Fibroblast of skin of left quadriceps (primary cell): ENCODE measurements at regions not wholly inside any gene's neighbourhood (a gene's known extent, or its start where the extent isn't known, plus 50 kb on each side); places are given as distances from the start of the nearest gene placed in this dataset.
A peak's percentile ranks its signal among the peaks of the same experiment; 100 is the strongest.
"Not testable (repeated sequence)": the region's sequence is repeated elsewhere in the genome, so short reads cannot be mapped to it uniquely, and the experiment has no call there.

Source experiments
- DNase-seq, 2 experiments: peaks; one replicate each; pipeline ENCODE4 v3.0.0-alpha.2; 2013; ENCODE audit warnings: low read depth in 2 of 2

DNA sequence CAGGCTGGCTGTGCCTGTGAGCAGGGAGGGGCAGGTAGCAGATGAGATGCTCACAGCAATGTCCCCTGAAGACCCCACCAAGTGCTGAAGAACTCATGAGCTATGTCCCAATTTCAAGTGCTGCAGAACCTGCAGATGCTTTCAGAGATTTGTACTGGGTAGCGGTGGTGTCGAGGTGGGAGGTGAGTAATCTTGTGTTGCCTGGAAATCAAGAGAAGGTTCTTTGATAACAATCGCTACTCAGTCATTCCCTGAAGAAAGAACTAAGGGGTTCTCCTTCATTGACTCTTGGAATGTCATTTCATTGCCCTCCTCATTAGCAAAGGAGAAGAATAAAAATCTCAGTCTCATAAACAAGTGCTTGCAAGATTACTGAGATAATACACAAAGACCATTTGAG is 246.4 kb downstream of the EMX2 start:
- DNase-seq = no peak

DNA sequence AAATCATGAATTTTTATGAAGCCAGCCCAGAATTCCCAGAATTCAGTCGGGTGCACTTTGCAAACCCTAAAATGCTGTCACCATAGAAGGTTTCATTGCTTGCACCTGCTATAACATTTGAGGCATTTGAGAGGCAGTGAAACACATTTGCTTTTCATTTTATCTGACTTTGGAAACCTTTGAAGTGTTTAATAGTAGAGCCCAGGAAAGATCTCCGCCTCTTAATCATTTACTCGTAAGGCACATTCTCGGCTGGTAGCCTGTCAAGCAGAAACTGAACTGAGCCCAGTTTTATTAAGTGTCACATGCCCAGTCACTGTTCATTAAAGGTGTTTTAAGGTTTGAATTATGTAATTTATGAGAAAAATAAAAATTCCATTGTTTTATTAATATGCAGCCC is 247.6 kb downstream of the EMX2 start:
- DNase-seq = no peak

DNA sequence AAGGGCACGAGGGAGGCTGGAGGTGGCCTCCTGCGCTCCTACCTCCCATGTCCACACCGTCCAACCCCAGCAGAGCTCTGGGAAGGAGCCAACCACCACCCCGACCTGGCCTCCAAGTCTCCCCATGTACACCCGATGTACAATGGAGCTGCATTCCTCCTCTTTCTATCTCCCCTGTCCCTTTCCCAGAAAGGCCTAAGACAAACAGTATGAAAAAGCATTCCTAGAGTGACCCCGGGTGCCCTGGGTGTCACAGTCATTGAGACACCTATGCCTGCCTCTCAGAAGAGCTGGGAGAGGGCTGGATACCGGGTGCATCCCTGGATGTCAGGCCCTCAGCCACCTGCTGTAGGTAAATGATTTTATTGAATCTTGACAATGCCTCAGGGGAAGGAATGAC is 248.1 kb downstream of the EMX2 start:
- no peak for DNase-seq

DNA sequence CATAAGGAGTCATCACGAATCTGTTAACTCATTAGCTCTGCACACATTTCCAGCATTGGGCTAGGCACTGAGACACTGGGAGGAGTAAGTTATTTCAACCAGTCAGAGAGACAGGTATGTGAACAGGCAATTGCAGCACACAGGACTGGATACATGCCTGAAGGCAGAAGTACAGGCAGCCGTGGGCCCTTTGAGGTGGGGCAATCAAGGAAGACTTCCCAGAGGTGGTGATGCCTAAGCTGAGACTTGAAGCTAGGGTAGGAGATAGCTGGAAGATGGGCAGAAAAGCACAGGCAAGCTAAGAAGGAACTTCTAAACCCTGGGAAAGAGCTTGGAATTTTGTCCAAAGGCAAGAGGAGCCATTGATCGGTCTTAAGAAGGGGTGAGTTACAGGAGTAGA is 249.7 kb downstream of the EMX2 start:
- DNase-seq = no peak

DNA sequence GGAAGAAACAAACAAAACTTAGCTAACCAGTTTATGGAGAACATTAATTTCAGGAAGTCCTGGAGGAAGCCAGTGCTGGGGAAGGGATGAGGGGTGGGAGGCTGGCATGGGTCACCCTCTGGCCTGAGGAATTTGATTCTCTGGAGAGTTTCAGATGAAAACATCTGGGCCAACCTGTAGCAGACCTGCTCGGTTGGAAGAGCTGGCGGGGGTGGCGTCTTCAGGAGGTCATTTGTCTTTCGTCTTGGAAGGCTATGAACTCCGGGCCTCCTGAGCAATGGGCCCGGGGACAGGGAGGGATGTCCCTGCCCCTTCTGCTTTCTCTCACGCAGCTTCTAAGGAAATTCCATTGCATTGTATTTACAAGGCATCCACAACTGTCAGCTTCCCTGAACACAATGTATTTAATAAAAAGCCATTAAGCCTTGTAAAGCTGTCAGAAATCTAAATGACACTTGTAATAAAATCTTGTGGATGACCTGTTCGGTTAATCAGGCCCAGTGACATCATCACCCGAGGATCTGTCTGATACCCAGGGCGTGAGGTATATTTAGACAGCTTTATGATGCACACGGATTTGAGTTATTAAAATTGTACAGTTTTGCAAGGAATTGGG is 250.5 kb downstream of the RAB11FIP2 start:
- no peak for DNase-seq

DNA sequence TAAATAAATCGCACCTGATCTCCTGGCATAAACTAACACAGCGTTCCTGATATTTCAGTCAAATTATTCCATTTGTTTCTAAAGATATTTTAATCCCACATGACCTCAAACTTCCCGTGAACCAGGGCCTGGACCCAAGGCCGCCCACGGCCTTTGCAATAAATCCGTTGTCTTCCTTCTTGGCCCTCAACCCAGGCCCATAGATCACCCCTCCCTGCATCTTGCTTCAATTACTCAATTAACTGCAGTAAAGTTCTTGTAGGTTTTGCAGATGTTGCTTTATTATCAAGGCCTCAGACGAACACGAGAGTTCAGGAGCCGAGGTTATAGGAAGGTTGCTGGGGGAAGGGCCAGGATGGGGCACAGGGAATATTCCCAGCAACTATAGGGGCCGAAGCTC is 249.4 kb downstream of the RAB11FIP2 start:
- DNase-seq = no peak

DNA sequence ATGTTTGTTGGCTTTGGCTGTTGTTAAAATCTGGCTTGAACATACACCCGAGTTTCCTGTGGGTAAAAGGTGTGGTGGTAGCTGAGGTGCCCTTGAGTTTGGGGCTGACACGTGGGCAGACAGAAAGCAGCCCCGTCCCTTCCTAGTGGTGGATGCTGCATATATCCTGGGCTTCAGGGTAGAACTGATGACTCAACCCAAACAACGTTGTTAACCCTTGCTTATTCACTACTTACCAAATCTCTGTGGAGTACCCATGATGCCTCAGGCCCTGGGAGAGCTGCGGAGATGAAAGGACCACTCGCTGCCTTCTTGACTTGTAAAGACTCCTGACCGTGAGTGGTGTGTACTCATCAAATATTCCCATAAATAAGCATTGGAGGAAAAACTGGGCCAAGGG is 245.1 kb downstream of the RAB11FIP2 start:
- DNase-seq = no peak

GRCh38 chr10:117804470-117805011 is 242.2 kb downstream of the RAB11FIP2 start:
- no peak for DNase-seq

DNA sequence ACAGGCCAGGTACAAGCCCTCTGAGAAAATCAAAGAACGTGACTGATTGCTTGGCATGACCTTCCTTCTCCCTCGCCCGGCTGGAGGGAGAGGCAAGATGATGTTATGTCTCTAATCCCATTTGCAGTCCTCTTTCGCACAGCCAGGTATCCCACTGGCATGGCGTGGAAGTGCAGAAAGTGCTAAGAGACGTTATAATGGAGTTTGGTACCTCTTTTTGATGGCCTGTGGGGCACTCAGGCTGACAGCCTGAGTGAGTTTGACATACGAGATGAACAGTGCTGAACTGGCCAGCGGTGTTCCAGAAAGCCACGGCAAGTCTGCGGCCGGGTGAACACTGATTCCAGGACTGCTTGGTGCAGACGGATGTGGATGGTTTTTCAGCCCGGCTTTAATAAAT is 241.6 kb downstream of the RAB11FIP2 start:
- no peak for DNase-seq

- no peak for DNase-seq
Observed at GRCh38 chr10:117807441-117807840, 239.3 kb downstream of the RAB11FIP2 start.

GRCh38 chr10:117815816-117816215 is 230.9 kb downstream of the RAB11FIP2 start:
- not testable (repeated sequence) for DNase-seq

DNA sequence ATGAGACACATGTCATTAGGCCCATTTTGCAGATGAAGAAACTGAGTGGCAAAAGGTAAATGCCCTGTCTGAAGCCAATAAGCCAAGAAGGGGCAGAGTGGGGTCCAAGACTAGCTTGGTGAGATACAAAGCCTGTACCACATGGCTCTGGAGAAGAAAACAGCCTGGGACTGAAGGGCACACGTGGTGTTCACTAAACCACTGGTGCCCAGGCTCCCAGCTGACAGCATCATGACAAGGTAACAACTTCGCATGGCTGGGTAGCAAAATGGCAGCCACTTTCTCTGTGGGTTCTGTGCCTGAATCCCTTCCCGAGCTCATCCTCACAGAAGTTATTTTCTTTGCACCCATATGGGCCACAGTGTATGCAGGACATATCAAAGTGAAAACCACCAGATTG is 229.6 kb downstream of the RAB11FIP2 start:
- DNase-seq = no peak

DNA sequence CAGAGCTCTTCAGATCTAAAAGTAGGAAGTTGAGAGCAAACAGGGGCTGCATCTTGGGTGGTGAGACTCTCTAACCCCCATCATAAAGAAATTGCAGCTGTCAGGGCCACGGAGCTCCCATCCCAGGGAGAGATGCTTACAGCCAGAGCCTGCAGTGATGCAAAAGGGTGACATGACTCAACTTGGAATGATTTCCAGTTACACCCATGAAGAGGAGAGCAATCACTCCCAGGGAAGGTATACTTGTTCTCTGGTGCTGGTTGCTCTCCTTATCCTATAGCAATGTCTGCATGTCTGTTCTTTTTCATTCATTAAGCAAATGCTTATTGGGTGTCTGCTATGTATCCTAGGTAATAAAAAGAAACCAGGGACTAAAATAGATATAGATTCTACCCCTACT is 228.0 kb downstream of the RAB11FIP2 start:
- DNase-seq = no peak

GRCh38 chr10:117819304-117819703 is 227.4 kb downstream of the RAB11FIP2 start:
- DNase-seq = no peak

GRCh38 chr10:117823980-117824379 is 222.8 kb downstream of the RAB11FIP2 start:
- DNase-seq = no peak

- DNase-seq = no peak
Observed at GRCh38 chr10:117830205-117830604, 216.5 kb downstream of the RAB11FIP2 start.

- no peak for DNase-seq
Observed at GRCh38 chr10:117830787-117831212, 215.9 kb downstream of the RAB11FIP2 start.

GRCh38 chr10:117838500-117839498 is 207.9 kb downstream of the RAB11FIP2 start:
- DNase-seq = not testable (repeated sequence)

- DNase-seq = not testable (repeated sequence)
Observed at GRCh38 chr10:117856426-117856825, 190.3 kb downstream of the RAB11FIP2 start.

DNA sequence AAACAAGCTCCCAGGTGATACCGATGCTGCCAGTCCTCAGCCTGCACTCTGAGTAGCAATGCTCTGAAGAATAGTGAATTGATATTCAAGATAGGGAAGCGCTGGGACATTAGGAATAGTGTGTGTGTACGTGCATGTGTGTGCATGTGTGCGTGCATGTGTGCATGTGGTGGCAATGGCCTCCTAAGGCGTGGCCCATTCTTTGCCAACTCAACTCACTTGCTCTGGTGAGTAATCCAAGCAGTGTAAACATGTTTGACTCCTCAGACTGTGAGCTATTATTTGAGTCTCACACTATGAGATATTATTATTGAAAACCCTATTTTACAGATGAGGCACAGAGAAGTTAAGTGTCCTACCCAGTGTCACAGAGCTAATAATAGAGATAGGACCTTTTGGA is 186.6 kb downstream of the RAB11FIP2 start:
- DNase-seq = no peak

GRCh38 chr10:117860823-117861222 is 185.9 kb downstream of the RAB11FIP2 start:
- DNase-seq = peak; percentile 11 to 21

- no peak for DNase-seq
Observed at GRCh38 chr10:117861329-117861728, 185.4 kb downstream of the RAB11FIP2 start.

- DNase-seq = no peak
Observed at GRCh38 chr10:117863771-117864170, 183.0 kb downstream of the RAB11FIP2 start.
